GM06990 (cell line): ENCODE measurements at regions not wholly inside any gene's neighbourhood (a gene's known extent, or its start where the extent isn't known, plus 50 kb on each side); places are given as distances from the start of the nearest gene placed in this dataset.

Experiments used
- DNase-seq: peaks from one replicate; pipeline ENCODE4 v3.0.0-alpha.2; 2011; ENCODE audit not compliant: insufficient read length; ENCODE audit errors: extremely low read depth
- H3K27me3 ChIP-seq: replicated peaks from 2 replicates; pipeline ENCODE4 v1.6.0; 2011; ENCODE audit warnings: low read length; ENCODE audit not compliant: control insufficient read depth, insufficient read depth
- H3K36me3 ChIP-seq: 2 replicates; pipeline ENCODE4 v1.5.1; 2011; ENCODE audit warnings: low read length; ENCODE audit not compliant: control insufficient read depth, insufficient read depth
- H3K4me3 ChIP-seq: replicated peaks from 2 replicates; pipeline ENCODE4 v1.5.1; 2011; ENCODE audit warnings: low read depth, mild to moderate bottlenecking, control low read depth, low read length
- TF ChIP-seq, protein P1 (sequence below): IDR thresholded peaks from 2 replicates; pipeline ENCODE4 v1.5.1; 2011; ENCODE audit warnings: low read length, control low read depth, mild to moderate bottlenecking, inconsistent platforms; ENCODE audit not compliant: insufficient read depth, poor library complexity, severe bottlenecking

GRCh38 chr3:459311-459670 lies 262.7 kb downstream of the CHL1 start:
- TF ChIP-seq, protein P1, sequence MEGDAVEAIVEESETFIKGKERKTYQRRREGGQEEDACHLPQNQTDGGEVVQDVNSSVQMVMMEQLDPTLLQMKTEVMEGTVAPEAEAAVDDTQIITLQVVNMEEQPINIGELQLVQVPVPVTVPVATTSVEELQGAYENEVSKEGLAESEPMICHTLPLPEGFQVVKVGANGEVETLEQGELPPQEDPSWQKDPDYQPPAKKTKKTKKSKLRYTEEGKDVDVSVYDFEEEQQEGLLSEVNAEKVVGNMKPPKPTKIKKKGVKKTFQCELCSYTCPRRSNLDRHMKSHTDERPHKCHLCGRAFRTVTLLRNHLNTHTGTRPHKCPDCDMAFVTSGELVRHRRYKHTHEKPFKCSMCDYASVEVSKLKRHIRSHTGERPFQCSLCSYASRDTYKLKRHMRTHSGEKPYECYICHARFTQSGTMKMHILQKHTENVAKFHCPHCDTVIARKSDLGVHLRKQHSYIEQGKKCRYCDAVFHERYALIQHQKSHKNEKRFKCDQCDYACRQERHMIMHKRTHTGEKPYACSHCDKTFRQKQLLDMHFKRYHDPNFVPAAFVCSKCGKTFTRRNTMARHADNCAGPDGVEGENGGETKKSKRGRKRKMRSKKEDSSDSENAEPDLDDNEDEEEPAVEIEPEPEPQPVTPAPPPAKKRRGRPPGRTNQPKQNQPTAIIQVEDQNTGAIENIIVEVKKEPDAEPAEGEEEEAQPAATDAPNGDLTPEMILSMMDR: no peak
- no peaks in the 10 kb centered on the region for H3K27me3 ChIP-seq
- no peaks in the 10 kb centered on the region for H3K36me3 ChIP-seq
- DNase-seq: no peak
- H3K4me3 ChIP-seq: no peak overlapping the region

GRCh38 chr3:461006-461405 lies 264.4 kb downstream of the CHL1 start:
- no peak overlapping the region for H3K4me3 ChIP-seq
- no peaks in the 10 kb centered on the region for H3K27me3 ChIP-seq
- TF ChIP-seq, protein P1: no peak
- no peak for DNase-seq
- H3K36me3 ChIP-seq: no peaks in the 10 kb centered on the region

DNA sequence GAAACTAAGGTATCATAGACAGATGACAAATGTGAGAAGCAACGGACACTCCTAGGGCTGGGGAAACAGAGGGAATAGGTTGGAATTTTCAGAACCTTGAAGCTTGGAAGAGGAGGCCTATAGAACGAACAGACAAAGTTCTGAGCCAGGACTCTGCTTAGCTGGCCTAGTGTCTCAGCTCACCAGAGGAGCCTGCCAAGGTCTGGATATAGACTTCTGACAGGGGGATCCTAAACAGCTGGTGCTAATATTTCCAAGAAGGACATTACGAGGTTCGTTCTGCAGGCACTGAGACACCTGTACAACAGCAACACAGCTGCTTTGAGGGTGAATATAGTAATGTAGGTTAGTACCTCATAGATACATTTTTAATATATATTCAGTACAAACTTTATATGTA lies 266.3 kb downstream of the CHL1 start:
- Histone ChIP-seq H3K36me3 (no peaks in the 10 kb centered on the region), H3K27me3 (no peaks in the 10 kb centered on the region), H3K4me3 (no peak overlapping the region)
- TF ChIP-seq, protein P1: no peak
- DNase-seq: no peak

DNA sequence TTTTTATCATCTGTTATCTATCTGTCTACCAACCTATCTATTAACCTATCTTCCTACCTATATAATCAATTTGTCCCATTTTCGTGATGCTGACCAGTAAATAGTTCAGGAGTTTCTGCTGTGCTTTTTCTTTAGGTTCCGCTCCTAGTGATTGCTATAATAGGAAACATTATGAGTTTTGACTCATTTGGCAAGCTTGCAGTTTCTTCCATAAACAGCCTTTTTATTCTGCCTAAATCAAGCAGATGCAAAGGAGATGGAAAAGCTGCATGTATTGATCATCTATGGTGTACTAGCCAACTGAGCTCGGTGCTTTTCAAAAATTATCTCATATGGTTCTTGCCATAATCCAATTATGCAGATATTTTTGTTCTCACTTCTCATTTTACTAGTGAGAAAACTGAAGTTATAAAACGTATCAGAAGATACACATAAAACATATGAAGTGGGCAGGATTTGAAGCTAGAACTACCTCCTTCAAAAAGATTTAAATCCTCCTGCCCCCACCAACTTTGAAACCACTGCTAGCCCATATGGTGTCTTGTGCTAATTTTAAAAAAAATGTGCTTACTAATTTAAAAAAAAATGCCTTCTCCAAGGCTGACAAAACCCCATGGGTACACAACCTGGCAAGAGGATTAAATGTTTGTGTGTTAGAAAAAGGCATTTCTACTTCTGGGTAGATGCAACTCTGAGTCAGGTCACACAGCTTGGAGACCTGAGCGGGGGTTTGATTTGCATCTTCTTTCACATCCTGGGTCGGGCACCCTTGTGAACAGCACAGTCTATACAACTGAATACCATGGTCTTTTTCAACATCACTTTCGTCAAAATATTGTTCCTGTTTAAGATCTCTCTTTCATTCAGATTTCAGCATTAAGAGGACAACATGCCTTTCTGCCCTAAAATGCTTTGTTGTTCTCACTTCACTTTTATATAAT lies 267.0 kb downstream of the CHL1 start:
- peak; percentile 13 for DNase-seq
- peak overlapping the region; percentile 8 for H3K4me3 ChIP-seq
- no peaks in the 10 kb centered on the region for H3K36me3 ChIP-seq
- no peaks in the 10 kb centered on the region for H3K27me3 ChIP-seq
- TF ChIP-seq, protein P1: no peak

DNA sequence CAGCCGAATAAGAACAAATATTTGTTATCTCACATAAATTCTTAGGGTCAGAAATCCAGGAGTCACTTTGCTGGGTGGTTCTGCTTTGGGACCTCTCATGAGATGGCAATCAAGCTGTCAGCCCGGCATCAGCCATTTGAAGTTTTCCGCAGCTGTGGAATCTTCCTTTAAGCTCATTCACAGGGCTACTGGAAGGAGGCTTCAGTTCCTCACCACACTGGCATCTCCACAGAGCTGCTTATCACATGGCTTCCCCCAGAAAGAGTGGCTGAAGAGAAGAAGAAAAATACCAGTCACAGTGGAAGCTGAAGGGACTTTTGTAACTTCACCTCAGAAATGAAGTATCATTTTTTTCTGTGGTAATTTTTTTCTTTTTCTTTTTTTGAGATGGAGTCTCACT lies 267.7 kb downstream of the CHL1 start:
- peak; percentile 3 for DNase-seq
- TF ChIP-seq, protein P1: no peak
- Histone ChIP-seq H3K4me3 (peak overlapping the region; percentile 8), H3K27me3 (no peaks in the 10 kb centered on the region), H3K36me3 (no peaks in the 10 kb centered on the region)
